PC-9 (cell line): ENCODE measurements at regions not wholly inside any gene's neighbourhood (a gene's known extent, or its start where the extent isn't known, plus 50 kb on each side); places are given as distances from the start of the nearest gene placed in this dataset.
A peak's percentile ranks its signal among the peaks of the same experiment; 100 is the strongest.

Experiments
- BruUV-seq: library from RNA; stranded (reverse); fragments of 400-500 nt; replicated peaks from 2 replicates; lab custom pipeline; 2021; lab: Mats Ljungman, UMichigan
- CTCF ChIA-PET: fragments of 300-600 bp; sonication (Branson Sonifier 250); formaldehyde crosslinking; loops from one replicate; lab custom pipeline; 2022; ENCODE audit warnings: antibody characterized with exemption; lab: Charles Lee
- POLR2A ChIA-PET: fragments of 300-600 bp; sonication (Branson Sonifier 250); formaldehyde crosslinking; loops from one replicate; lab custom pipeline; 2022; ENCODE audit warnings: antibody characterized with exemption; ENCODE audit not compliant: unreplicated experiment; lab: Charles Lee
- DNase-seq, 2 experiments: peaks; one replicate each; pipeline versions ENCODE4 v3.0.0 to v3.0.0-alpha.2; 2015 to 2022; ENCODE audit warnings: mixed read lengths in 1 of 2
- H2AFZ ChIP-seq: fragments of 200-600 bp; sonication (generic); 2 replicates; pipeline ENCODE4 v1.8.1; 2017; ENCODE audit warnings: antibody characterized with exemption
- H3F3A ChIP-seq: fragments of 200-600 bp; sonication (generic); 2 replicates; pipeline ENCODE4 v1.8.1; 2017; ENCODE audit warnings: antibody characterized with exemption, mild to moderate bottlenecking, low read depth; ENCODE audit not compliant: insufficient read depth
- H3K27ac ChIP-seq: fragments of 200-600 bp; sonication (generic); 2 replicates; pipeline ENCODE4 v1.6.1; 2016; ENCODE audit warnings: mixed run types
- H3K27me3 ChIP-seq: fragments of 200-600 bp; sonication (generic); 2 replicates; pipeline ENCODE4 v1.6.1; 2016; ENCODE audit warnings: low read depth, mixed run types; ENCODE audit not compliant: insufficient read depth
- H3K36me3 ChIP-seq: fragments of 200-600 bp; sonication (generic); 2 replicates; pipeline ENCODE4 v1.6.1; 2016; ENCODE audit warnings: low read depth, mixed run types
- H3K4me1 ChIP-seq: fragments of 200-600 bp; sonication (generic); replicated peaks from 2 replicates; pipeline ENCODE4 v1.6.1; 2016; ENCODE audit warnings: mixed run types; ENCODE audit not compliant: insufficient read depth
- H3K4me2 ChIP-seq: fragments of 200-600 bp; sonication (generic); 2 replicates; pipeline ENCODE4 v1.6.1; 2017; ENCODE audit warnings: mixed run types
- H3K4me3 ChIP-seq: fragments of 200-600 bp; sonication (generic); 2 replicates; pipeline ENCODE4 v1.6.1; 2016; ENCODE audit warnings: mixed run types
- H3K79me2 ChIP-seq: fragments of 200-600 bp; sonication (generic); 2 replicates; pipeline ENCODE4 v1.6.1; 2017; ENCODE audit warnings: low read depth, mixed run types
- H3K9me2 ChIP-seq: fragments of 200-600 bp; sonication (generic); 2 replicates; pipeline ENCODE4 v1.8.1; 2017; ENCODE audit warnings: mild to moderate bottlenecking; ENCODE audit not compliant: insufficient read depth
- H3K9me3 ChIP-seq: fragments of 200-600 bp; sonication (generic); 2 replicates; pipeline ENCODE4 v1.8.1; 2016; ENCODE audit warnings: low read depth; ENCODE audit not compliant: insufficient read depth
- H4K20me1 ChIP-seq: fragments of 200-600 bp; sonication (generic); 2 replicates; pipeline ENCODE4 v1.8.1; 2017; ENCODE audit not compliant: insufficient read depth
- EZH2 ChIP-seq: fragments of 200-600 bp; sonication (generic); IDR thresholded peaks from 2 replicates; pipeline ENCODE4 v1.8.0; 2017; ENCODE audit warnings: antibody characterized with exemption, low read depth
- intact Hi-C: fragments of 100-400 bp; cut with micrococcal nuclease; formaldehyde crosslinking; loops from one replicate; pipeline ENCODE4 v1.10.0; 2022; ENCODE audit not compliant: unreplicated experiment
- TF ChIP-seq, protein P1 (sequence below): fragments of 200-600 bp; sonication (generic); conservative IDR thresholded peaks from 2 replicates; pipeline ENCODE4 v1.6.1; 2017; ENCODE audit warnings: mixed run types, antibody characterized with exemption, mild to moderate bottlenecking, moderate library complexity

- ChIA-PET CTCF (no interaction called here), POLR2A (no interaction called here)
- Histone ChIP-seq H2AFZ (no peak overlapping the region), H3K9me3 (no peaks in the 10 kb centered on the region), H3K27me3 (no peaks in the 10 kb centered on the region), H3K27ac (no peak overlapping the region), H3K4me3 (no peak overlapping the region), H3F3A (no peaks in the 10 kb centered on the region), H4K20me1 (no peaks in the 10 kb centered on the region), H3K4me1 (no peaks in the 10 kb centered on the region), H3K9me2 (no peaks in the 10 kb centered on the region), H3K36me3 (no peaks in the 10 kb centered on the region), H3K79me2 (no peaks in the 10 kb centered on the region), H3K4me2 (no peak overlapping the region)
- BruUV-seq: no TSS peak
- intact Hi-C loops: loop anchor here (5.0 kb wide), 1 partner anchor 54 kb away; no protein-coding TSS in a partner anchor
- TF ChIP-seq, protein P1, sequence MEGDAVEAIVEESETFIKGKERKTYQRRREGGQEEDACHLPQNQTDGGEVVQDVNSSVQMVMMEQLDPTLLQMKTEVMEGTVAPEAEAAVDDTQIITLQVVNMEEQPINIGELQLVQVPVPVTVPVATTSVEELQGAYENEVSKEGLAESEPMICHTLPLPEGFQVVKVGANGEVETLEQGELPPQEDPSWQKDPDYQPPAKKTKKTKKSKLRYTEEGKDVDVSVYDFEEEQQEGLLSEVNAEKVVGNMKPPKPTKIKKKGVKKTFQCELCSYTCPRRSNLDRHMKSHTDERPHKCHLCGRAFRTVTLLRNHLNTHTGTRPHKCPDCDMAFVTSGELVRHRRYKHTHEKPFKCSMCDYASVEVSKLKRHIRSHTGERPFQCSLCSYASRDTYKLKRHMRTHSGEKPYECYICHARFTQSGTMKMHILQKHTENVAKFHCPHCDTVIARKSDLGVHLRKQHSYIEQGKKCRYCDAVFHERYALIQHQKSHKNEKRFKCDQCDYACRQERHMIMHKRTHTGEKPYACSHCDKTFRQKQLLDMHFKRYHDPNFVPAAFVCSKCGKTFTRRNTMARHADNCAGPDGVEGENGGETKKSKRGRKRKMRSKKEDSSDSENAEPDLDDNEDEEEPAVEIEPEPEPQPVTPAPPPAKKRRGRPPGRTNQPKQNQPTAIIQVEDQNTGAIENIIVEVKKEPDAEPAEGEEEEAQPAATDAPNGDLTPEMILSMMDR: no peak
- TF ChIP-seq EZH2: no peak
- no peak for DNase-seq
These were observed 70.8 kb upstream of the SYPL1 start for GRCh38 chr7:106182904-106183303.

DNA sequence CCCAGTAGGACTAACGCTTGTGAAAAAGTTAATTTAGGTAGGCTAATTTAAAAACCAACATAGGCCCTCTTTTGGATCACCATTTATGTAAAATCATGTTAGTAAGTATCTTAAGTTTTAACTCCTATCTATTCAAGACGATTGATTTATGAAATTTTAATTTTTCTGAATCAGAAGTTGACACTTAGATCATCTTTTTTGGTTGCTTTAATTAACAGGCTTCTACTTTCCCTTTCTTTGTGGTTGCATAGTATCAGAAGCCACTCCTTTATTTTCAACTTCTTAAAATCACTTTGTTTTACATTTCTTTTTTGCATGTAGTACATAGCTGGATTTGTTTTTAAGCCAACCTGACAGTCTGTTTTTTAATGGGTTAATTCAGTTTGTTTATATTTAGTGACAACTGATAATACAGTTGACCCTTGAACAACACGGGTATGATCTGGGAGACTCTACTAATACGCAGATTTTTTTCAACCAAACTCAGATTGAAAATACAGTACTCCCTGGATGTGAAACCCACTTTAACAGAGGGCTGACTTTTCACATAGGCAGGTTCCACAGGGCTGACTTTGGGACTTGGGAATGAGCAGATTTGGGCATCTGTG is 69.7 kb upstream of the SYPL1 start:
- intact Hi-C loops: loop anchor here (5.0 kb wide), 1 partner anchor 56 kb away; no protein-coding TSS in a partner anchor
- Histone ChIP-seq H3K27me3 (no peaks in the 10 kb centered on the region), H3K79me2 (no peaks in the 10 kb centered on the region), H3K9me2 (no peaks in the 10 kb centered on the region), H3K36me3 (no peaks in the 10 kb centered on the region), H3K4me3 (no peak overlapping the region), H3K4me2 (no peak overlapping the region), H2AFZ (no peak overlapping the region), H3F3A (no peaks in the 10 kb centered on the region), H4K20me1 (no peaks in the 10 kb centered on the region), H3K9me3 (no peaks in the 10 kb centered on the region), H3K4me1 (peaks cover 7% of the 10 kb centered on the region), H3K27ac (no peak overlapping the region)
- POLR2A ChIA-PET: no interaction called here
- BruUV-seq: no TSS peak
- TF ChIP-seq, protein P1: no peak
- no peak for TF ChIP-seq EZH2
- CTCF ChIA-PET: no interaction called here
- DNase-seq: no peak

DNA sequence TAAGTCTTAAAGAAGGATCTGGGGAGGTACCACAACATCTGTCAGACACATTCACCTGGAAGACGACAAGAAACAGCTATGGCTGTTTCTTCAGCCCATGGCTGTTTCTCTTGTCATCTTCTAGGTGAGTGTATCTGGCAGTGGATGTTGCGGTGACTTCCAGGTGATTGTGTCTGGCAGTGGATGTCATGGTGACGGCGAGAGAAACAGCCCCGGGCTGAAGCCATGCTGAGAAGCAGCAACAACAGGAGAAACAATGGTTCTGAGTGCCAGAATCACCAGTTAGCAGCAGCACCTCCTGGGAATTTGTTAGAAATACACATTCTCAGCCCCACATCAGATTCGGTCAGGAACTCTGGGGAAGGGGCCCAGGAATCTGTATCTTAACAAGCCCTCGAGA is 68.6 kb upstream of the SYPL1 start:
- Histone ChIP-seq H3K9me3 (no peaks in the 10 kb centered on the region), H2AFZ (no peak overlapping the region), H4K20me1 (no peaks in the 10 kb centered on the region), H3K4me1 (peaks cover 10% of the 10 kb centered on the region), H3K27ac (no peak overlapping the region), H3K79me2 (no peaks in the 10 kb centered on the region), H3K36me3 (no peaks in the 10 kb centered on the region), H3K4me3 (no peak overlapping the region), H3F3A (no peaks in the 10 kb centered on the region), H3K27me3 (no peaks in the 10 kb centered on the region), H3K4me2 (no peak overlapping the region), H3K9me2 (no peaks in the 10 kb centered on the region)
- peak in 1 of 2 experiments; percentile 42 for DNase-seq
- ChIA-PET CTCF (interaction anchor here (0.6 to 2.7 kb wide), 2 partner anchors 88 to 282 kb away, joined by 3 to 17 read pairs; no protein-coding TSS in a partner anchor), POLR2A (no interaction called here)
- no TSS peak for BruUV-seq
- no peak for TF ChIP-seq EZH2
- TF ChIP-seq, protein P1: no peak
- intact Hi-C loops: loop anchor here (5.0 kb wide), 1 partner anchor 57 kb away; no protein-coding TSS in a partner anchor
